ENCODE measurements at regions not wholly inside any gene's neighbourhood (a gene's known extent, or its start where the extent isn't known, plus 50 kb on each side); places are given as distances from the start of the nearest gene placed in this dataset.

- peak in 2 of 3 donors; percentile 7 to 49 for DNase-seq (ENCODE audit: low read depth in 2 of 3, low spot score in 2 of 3)
Observed at GRCh38 chr1:198102454-198102827, 54.4 kb upstream of the NEK7 start.

- DNase-seq (ENCODE audit: low read depth in 2 of 3, low spot score in 2 of 3), result no peak
Observed at GRCh38 chr1:198105185-198105584, 51.6 kb upstream of the NEK7 start.

DNA sequence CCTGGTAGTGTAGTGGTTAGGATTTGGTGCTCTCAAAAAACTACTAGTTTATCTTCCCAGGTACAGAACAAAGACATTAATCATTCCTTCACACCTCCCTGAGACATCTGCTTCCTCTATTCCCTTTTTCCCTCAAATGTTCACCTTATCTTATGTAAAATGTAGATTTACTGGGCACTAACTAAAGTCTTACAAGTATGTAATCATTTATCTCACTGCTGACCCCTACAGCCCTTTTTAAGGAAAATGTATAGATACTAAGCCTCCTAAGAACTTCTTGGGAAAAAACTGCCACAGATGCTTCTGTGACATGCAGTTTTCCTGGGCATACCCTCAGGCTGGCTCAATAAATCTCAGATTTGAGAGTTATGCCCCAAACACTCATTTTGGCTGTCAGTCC is 50.8 kb upstream of the NEK7 start:
- DNase-seq (ENCODE audit: low read depth in 2 of 3, low spot score in 2 of 3), result no peak

Data from hematopoietic multipotent progenitor cell (in vitro differentiated cells).